NCI-H2029 (cell line): ENCODE measurements at regions not wholly inside any gene's neighbourhood (a gene's known extent, or its start where the extent isn't known, plus 50 kb on each side); places are given as distances from the start of the nearest gene placed in this dataset.

Experiments
- DNase-seq: peaks from one replicate; lab custom pipeline; 2025; lab: John Stamatoyannopoulos, UW

DNA sequence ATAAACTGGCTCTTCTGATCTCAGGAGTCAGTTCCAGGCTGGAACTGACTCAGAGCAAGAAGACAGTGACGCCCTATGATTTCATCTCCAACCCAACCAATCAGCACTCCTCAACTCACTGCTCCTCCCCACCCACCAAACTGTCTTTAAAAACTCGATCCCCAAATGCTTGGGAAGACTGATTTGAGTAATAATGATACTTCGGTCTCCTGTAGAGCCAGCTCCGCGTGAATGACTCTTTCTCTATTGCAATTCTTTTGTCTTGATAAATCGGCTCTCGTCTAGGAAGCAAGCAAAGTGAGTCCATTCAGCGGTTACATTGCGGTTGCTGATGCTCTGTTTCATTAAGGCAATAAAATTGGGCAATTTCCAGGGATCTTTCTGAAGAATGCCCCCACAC, 1025.3 kb upstream of the CNTNAP5 start:
- no peak for DNase-seq

DNA sequence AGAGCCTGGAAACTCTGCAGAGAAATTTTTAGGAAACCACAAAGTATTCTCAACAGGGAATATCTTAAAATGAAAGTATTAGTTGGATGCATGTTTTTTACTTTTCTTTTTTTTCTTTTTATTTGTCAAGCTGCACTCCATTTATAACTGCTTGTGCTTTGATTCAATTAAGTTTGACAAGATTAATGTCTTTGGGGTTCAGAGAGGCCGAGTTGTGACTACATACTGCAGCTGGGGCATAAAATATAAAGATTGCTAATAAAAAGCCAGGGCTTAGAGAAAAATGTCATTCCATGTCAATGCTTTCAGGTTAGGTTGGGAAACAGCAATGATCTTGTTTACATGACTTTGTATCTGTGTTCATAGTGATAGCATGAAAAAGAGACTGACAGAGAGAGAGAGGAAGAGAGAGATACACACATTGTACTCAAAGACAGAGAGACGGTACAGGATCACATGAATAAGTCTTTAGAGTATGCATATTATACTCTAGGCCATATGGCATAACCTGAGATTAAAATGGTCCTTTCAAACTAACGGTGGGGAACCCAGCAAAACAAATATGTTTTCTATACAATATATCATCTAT, 1022.3 kb upstream of the CNTNAP5 start:
- no peak for DNase-seq

DNA sequence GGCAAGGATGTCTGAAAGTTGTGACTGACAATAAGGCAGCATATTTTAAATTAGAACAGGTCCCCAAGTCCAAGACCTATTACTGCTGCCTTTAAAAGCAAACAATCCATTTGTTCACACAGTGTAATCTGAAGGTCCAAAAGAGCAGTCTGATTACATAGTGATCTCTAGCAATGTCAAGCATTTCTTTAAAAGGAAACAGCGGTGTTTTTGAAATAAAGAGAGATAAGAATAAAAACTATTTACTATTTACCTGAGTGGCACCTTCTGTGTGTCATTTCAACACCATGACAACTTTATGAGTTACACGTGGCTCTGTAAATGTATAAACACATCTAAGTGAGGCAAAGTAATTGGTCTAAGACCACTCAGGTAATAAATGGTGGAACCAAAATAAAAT, 1009.9 kb upstream of the CNTNAP5 start:
- no peak for DNase-seq

DNA sequence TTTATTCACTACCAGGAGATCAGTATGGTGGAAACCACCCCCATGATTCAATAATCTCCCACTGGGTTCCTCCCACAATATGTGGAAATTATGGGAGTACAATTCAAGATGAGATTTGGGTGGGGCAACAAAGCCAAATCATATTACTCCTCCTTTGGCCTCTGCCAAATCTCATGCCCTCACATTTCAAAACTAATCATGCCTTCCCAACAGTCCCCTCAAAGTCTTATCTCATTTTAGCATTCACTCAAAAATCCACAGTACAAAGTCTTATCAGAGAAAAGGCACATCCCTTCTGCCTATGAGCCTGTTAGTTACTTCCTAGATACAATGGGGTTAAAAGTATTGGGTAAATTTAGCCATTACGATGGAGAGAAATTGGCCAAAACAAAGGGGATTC, 989.5 kb upstream of the CNTNAP5 start:
- DNase-seq = no peak

DNA sequence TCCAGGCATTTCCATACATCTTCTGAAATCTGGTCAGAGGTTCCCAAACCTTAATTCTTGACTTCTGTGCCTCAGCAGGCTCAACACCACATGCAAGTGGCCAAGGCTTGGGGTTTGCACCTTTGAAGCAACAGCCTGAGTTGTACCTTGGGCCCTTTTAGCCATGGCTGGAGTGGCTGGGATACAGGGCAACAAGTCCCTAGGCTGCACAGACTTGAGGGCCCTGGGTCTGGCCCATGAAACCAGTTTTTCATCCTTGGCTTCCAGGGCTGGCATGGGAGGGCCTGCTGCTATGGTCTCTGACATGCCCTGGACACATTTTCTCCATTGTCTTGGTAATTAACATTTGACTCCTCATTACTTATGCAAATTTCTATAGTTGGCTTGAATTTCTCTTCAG, 988.8 kb upstream of the CNTNAP5 start:
- DNase-seq = no peak

DNA sequence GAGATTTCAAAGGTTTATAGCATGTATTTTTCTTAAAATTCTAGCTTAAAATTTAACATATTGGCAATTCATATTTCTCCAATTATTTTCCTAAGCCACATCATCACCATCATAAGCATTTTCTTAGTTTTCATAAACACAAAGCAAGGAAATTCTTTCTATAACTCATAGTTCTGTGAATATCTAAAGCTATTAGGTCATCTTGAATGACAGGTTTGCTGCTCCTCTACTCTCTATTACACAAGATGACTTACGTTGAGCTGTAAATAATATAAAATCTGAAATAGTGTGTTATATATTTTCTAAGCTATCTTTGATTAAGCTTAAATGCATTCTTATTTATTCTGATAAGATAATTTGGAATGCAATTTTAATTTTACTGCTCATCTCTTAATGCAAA, 984.6 kb upstream of the CNTNAP5 start:
- DNase-seq = no peak

DNA sequence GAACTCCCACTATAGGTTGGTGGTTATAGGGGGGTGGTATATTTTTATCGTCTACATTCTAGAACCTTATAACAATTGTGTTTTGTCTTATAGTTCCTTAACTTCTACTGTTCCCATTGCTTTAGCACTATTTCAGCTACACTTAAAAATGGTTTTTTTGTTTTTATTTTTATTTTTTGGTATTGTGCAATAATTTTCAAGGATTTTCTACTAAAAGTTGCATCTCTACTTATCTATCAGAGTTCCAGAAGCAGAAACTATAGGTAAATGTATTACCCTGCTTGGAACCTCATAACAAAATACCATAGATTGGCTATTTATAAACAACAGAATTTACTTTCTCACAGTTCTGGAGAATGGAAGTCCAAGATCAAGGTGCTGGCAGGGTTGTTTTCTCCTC, 981.6 kb upstream of the CNTNAP5 start:
- no peak for DNase-seq

DNA sequence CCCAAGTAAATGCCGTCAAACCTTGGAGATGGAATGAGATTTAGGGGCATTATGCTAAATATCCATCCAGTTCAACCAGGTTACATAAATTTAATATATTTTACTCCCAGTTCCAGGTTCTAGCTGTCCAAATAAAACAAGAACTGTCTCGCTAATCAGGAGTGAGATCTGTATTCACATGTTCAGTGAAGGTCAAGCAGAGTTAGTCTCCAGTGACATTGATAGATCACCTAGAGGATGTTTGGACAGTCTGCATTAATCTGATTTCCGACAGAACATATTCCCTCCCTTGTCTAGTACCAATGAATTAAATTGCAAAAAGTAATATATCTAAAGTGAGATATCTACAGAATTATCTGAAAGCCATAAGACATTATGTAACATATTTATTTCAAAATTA, 979.4 kb upstream of the CNTNAP5 start:
- no peak for DNase-seq

DNA sequence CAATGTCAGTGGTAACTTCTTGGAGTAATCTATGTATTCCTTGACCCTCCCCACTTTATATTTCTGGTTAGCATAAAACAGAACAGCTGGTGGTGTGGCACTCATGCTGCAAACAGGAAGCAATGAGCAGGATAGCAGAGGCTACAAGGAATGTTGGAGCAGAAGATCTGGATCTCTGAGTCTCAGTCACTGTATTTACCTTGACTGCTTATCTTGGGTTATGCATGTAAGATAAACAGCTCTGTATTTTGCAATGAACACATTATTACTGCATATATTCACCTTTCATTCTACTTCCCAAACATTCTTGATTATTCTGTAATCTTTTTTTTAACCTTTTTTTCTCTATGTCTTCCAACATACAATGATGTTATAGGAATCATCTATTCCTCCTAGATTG, 977.9 kb upstream of the CNTNAP5 start:
- no peak for DNase-seq

DNA sequence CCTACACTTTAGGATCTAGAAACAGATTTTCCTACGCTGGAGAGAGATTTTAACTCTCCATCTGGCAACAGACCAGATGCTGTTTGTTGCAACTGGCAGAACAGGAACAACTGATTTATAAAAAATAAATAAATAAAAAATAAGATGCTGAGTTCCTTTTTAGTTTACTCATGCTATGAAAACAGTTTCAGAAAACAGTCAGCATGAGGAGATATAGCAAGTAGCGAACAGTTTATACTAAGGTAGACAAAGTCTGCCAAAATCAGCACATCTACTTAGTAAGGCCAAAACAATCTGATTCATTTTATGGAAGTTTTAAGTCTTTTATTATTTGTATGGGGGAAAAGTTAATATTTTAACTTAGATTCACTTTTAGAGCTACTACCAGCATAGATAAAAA, 974.0 kb upstream of the CNTNAP5 start:
- no peak for DNase-seq

DNA sequence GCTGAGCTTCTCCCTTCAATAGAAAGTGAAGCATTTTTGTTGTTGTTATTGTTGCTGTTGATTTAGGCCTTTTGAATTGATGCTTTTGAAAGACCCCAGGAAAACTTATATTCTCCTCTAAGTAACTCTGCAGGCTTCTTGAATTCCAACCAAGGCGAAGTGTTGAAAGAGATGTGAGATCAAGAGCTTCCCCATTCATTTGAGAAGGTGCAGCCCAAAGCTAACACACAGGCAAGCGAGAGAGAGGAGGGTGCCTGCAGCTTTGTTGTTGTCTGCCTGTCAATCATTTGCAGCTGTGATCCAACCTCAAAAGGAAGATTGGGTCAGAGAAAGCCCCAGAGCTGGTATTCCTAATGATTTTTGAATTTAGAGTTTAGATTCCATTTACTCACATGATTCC, 963.6 kb upstream of the CNTNAP5 start:
- DNase-seq = no peak

DNA sequence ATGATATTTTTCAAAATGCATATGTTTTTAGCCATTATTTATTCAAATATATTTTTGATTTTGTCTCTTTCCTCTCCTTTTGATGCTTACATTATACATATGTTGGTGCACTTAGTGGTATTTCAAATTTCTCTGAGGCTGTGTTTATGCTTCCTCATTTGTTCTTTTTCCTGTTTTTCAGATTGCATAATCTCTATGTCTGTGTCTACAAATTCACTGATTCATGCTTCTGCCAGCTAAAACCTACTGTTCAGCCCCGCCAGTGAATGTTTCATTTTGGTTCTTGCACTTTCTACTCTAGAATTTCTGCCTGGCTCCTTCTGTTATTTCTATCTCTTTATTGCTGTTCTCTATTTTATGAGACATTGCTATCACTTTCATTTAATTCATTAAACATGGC, 951.7 kb upstream of the CNTNAP5 start:
- DNase-seq = no peak

DNA sequence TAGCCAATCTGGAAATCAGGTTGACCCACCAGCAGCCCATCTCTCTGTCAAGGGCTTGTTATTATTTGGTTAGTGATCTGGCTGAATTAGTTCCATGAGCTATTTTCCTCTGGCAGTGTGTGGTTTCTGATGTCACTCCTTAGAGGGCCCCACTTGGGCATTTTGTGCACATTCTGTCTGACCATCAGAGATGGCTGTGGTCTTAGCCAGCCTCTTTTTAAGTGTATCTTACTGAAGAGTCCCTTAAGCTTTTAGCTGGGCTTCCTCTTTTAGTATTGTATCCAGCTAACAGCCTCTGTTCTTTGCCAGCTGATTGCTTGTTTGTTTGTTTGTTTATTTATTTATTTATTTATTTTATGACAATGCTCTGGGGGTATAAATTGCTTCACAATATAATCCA, 951.1 kb upstream of the CNTNAP5 start:
- no peak for DNase-seq

DNA sequence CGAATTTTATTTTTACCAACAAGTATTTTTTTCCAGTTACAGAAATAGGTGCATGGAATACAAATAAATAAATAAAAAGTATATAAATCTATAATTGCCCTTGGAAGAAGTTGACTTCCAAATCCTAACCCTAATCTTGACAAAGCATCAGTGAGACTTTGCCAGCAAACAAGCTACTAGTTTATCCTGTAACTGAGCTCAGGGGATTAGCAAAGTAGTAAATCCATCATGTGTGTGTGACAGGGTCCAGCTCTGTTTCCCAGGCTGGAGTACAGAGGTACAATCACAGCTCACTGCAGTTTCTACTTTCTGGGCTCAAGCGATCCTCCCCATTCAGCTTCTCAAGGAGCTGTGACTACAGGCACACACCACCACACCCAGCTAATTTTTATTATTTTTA, 948.0 kb upstream of the CNTNAP5 start:
- DNase-seq = no peak

DNA sequence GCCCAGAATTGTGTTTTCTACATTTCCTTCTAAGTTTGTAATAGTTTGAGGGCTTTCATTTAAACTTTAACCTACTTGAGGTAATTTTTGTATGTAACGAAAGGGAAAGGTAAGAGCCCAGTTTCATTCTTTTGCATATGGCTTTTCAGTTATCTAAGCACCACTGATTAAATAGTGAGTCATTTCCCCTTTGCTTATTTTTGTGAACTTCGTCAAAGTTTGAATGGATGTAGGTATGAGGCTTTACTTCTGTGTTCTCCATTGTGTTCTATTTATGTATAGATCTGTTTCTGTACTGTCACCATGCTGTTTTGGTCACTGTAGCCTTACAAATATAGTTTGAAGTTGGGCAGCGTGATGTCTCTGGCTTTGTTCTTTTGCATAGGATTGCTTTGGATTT, 944.8 kb upstream of the CNTNAP5 start:
- DNase-seq = no peak

DNA sequence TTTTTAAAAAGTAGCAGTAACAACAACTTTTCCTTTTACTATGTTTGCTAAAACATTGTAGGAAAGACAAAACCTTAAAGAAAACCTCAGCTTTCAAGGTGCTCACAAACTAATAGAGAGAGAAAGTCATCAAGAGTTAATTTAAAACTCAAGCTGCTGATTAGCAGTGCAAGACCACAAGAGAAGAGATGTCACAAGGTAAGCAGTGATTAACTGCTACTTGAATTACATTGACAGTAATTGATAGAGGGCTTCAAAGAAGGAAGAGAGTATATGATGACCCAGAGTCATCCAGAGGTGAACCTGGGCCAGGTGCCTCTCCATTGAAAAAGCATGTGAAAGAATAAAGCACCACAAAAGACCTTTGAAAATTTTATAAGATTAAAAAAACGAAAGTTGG, 939.6 kb upstream of the CNTNAP5 start:
- DNase-seq = no peak

DNA sequence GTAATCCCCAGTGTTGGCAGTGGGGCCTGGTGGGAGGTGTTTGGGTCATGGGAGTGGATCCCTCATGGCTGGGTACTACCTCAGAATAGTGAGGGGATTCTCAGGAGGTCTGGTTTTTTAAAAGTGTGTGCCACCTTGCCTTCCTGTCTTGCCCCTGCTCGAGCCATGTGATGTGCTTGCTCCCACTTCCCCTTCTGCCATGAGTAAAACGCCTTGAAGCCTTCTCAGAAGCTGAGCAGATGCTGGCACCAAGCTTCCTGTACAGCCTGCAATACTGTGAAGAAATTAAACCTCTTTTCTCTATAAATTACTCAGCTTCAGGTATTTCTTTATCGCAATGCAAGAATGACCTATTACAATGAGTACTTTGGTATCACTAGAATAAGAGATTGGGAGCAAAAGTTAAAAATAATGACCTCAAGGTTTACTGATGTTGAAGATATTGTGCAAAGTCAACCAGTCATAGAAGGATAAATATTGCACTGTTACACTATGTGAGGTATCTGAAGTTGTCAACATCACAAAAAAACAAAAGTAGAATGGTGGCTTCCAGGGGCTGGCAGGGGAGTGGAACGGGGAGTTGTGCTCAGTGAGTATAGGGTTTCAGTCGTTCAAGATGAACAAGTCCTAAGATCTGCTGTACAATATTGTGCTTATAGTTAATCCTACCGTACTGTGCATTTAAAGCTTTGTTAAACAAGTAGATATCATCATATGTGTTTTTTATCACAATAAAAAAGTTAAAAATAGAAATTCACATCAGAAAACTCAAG, 938.3 kb upstream of the CNTNAP5 start:
- DNase-seq = no peak

DNA sequence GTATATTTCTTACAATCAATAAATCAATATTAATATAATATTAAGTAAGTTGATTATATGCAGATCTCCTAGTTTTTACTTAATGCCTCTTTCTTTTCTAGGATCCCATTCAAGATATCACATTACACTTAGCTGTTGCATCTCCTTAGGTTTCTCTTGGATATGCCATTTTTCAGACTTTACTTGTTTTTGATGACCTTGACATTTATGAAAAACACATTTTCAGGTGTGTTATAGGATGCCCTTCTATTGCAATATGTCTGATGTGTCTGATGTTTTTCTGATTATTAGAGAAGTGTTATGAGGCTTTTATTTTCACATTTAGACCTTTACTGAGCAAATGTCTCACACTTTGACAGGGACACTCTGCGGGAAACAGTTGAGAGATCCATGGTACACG, 933.6 kb upstream of the CNTNAP5 start:
- no peak for DNase-seq

DNA sequence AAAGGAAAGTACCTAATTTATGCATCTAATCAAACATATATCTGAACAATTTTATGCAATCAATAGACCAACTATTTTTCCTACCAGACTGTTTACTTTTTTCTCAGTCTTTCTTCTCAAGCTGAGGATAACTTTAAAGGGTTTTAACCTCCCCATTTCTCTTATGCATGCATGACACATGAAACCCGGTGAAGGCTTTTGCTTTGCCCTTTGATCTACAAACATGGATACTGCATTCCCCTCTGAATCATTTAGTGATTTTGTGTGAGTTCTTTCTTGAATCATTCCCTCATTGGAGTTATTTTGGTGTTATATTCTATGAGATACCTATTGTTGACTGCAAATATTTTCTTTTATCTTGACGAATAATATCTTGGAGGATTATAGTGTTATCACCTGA, 931.9 kb upstream of the CNTNAP5 start:
- DNase-seq = no peak

DNA sequence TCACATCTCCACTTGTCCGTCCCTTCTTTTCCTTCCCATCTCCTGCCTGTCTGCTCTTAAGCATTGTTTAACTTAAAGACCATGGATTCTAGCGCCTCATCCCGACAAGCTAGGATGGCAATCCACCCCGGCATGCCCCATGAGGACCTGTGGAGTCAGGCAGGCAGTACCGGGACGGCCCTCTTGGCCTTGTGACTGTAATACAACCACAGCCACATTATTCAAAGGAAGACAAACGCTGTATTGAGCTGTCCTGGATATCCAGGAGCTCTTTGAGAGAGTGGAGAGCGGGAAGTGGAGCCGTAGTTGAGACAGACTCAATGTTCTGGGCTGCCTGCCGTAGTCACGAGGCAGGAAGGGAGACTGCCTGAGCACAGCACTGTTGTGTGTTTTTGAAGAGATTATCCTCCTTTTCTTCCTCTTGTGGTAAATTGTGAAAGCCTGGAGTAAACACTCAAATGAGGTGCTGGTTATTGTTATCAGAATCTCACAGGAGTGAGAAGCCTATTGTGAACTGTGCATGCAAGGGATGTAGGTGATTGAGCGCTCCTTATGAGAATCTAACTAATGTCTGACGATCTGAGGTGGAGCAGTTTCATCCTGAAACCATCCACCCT, 929.8 kb upstream of the CNTNAP5 start:
- no peak for DNase-seq

DNA sequence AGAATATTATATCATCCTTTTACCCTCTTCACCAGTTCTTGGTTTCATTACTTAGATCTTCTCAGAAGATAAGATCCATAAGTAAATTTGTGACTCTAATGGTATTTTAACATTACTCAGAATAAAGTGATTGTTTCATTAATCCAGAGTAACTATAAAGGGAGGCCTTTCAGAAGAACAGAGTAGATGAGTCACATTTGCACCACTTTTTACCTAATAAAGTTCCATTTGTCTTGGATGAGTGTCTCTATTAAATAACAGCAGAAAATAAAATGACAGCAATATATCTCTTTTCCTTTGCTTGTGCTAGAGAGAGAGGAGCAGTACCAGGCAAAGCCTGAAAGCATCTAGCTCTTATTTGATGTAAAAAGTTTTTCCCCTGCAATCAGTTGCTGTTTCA, 926.5 kb upstream of the CNTNAP5 start:
- no peak for DNase-seq

DNA sequence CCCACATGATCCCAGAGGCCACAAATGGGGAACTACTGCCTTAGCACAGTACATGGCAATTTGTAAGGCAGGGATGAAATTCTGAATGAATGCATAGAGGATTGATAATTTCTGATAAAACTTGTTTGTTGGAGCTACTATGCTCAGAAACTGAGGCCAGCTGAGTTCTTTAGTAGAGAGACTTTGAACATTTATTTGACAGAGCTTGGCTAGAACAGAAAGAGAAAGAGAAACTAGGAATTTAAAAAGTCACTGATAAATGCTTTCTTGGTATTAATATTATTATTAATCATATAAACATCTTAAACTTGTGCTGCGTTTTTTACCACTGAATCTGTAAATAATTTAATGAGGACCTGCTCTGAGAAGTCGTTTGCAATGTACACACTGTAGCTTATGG, 923.7 kb upstream of the CNTNAP5 start:
- no peak for DNase-seq

DNA sequence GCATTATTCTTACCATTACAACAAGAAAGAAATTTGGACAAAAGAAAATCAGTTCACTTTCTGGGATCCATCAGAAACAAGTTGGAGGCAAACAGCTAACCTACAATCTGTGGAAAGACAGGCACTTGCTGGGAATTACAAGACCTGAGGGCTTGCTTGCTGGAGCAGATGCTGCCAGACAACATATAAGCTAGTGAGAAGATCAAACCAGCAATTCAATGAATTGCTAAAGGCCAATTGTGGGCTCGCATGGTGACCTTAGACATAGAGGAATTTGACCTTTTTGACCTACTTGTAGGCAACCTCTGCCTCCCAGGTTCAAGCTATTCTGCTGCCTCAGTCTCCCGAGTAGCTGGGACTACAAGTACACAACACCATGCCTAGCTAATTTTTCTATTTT, 921.2 kb upstream of the CNTNAP5 start:
- DNase-seq = no peak

DNA sequence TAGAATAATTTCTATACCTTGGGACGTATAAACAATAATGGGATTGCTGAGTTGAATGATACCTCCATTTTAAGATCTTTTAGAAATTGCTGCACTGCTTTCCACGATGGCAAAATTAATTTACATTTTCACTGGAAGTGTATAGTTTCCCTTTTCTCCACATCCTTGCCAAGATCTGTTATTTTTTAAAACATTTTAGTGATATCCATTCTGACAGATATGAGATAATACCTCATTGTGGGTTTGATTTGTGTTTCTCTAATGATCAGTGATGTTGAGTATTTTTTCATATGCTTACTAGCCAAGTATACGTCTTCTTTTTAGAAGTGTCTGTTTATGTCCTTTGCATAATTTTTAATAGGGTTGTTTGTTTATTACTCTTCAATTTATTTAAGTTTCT, 908.5 kb upstream of the CNTNAP5 start:
- DNase-seq = no peak
